NB4 (cell line): ENCODE measurements at regions not wholly inside any gene's neighbourhood (a gene's known extent, or its start where the extent isn't known, plus 50 kb on each side); places are given as distances from the start of the nearest gene placed in this dataset.

ENCODE experiments used
- DNase-seq: peaks from one replicate; pipeline ENCODE4 v3.0.0; 2010; ENCODE audit warnings: low read depth
- H3K4me3 ChIP-seq: one replicate; pipeline ENCODE4 v1.5.1; 2011; ENCODE audit warnings: mild to moderate bottlenecking, low read depth, low read length, moderate library complexity
- MYC ChIP-seq: IDR thresholded peaks from 2 replicates; pipeline ENCODE4 v1.6.1; 2011; ENCODE audit warnings: low read depth, low read length
- POLR2A ChIP-seq: IDR thresholded peaks from 2 replicates; pipeline ENCODE4 v1.6.1; 2011; ENCODE audit warnings: mild to moderate bottlenecking; ENCODE audit not compliant: insufficient read length; ENCODE audit errors: extremely low read depth
- TF ChIP-seq, protein P1 (sequence below): IDR thresholded peaks from 2 replicates; pipeline ENCODE4 v1.6.1; 2011; ENCODE audit warnings: low read depth, low read length
- TF ChIP-seq, protein P2 (sequence below): IDR thresholded peaks from one replicate; pipeline ENCODE4 v1.5.1; 2012; ENCODE audit warnings: low read depth, low read length

DNA sequence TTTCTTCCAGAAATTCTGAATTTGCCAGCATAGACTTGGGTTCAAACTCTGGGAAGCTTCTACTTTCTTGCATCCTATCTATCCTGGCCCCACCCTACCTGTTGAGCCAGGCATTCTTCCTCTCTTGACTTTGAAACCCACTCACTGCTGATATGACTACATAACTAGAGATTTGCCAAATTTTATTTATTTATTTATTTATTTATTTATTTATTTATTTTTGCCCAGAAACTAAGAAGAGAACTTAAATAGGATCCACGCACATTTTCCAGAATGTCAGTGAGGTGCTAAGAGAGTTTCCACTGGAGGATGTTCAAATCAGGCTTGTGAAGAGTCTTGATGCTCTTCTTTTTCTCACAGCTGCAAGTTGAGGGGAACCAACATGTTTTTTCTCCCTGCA is 487.8 kb upstream of the PODXL start:
- H3K4me3 ChIP-seq, result no peak overlapping the region
- no peak for TF ChIP-seq POLR2A
- TF ChIP-seq, protein P1, sequence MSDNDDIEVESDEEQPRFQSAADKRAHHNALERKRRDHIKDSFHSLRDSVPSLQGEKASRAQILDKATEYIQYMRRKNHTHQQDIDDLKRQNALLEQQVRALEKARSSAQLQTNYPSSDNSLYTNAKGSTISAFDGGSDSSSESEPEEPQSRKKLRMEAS, result no peak
- TF ChIP-seq, protein P2, sequence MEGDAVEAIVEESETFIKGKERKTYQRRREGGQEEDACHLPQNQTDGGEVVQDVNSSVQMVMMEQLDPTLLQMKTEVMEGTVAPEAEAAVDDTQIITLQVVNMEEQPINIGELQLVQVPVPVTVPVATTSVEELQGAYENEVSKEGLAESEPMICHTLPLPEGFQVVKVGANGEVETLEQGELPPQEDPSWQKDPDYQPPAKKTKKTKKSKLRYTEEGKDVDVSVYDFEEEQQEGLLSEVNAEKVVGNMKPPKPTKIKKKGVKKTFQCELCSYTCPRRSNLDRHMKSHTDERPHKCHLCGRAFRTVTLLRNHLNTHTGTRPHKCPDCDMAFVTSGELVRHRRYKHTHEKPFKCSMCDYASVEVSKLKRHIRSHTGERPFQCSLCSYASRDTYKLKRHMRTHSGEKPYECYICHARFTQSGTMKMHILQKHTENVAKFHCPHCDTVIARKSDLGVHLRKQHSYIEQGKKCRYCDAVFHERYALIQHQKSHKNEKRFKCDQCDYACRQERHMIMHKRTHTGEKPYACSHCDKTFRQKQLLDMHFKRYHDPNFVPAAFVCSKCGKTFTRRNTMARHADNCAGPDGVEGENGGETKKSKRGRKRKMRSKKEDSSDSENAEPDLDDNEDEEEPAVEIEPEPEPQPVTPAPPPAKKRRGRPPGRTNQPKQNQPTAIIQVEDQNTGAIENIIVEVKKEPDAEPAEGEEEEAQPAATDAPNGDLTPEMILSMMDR, result no peak
- TF ChIP-seq MYC, result no peak
- DNase-seq, result no peak

DNA sequence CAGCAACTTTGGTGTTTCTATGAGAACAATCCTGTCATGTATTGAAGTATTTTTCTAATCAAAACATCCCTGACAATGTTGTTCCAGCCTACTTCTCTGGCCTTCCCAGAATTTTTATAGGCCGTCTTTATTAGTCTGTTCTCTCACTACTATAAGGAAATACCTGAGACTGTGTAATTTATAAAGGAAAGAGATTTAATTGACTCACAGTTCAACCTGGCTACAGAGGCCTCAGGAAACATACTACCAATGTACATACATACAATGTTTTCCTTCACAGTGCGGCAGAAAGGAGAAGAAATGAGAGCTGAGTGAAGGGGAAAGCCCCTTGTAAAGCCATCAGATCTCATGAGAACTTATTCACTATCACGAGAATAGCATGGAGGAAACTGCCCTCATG is 484.7 kb upstream of the PODXL start:
- TF ChIP-seq MYC (no peak), POLR2A (no peak)
- TF ChIP-seq, protein P1, result no peak
- TF ChIP-seq, protein P2, result no peak
- H3K4me3 ChIP-seq, result no peak overlapping the region
- DNase-seq, result no peak

DNA sequence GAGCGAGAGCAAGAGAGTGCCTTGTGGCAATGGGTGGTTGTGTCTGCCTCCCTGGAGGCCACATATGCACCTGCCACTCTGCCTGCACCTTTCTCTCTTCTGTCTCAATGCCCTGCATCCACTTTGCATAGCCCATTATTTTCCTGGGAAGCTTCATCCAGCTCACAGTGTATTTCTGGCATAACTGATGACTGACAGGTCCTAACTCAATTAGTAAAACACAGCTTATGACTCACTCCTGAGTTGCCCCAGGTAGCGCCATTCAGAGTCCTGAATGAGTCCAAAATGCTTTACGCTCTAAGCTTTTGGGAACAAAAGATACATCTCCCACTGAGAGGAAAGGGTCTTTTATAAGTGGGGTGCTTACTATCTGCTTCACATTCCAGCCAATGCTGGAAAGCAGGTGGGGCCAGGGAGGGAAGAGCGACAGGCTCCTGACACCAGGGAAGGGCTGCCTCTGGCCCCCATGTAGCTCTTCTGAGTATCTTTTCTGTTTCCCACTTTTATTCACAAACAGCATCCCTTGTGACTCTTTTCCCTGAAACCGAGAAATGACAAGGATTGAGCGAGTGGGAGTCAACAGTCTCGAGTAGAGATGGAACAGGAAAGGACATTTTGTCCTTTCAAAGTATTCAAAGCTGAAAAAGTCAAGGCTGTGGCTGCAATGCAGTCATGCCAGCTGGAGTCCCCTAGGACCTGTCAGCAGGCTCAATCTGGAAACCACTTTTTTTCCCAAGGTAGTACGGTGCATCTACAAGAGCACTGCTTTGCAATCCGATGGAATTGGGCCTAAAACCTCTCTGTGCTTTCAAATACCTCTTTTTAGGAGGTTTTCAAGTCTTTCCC is 479.3 kb upstream of the PODXL start:
- TF ChIP-seq MYC, result no peak
- no peak for TF ChIP-seq POLR2A
- TF ChIP-seq, protein P2, result no peak
- TF ChIP-seq, protein P1, result no peak
- no peak for DNase-seq
- no peak overlapping the region for H3K4me3 ChIP-seq

DNA sequence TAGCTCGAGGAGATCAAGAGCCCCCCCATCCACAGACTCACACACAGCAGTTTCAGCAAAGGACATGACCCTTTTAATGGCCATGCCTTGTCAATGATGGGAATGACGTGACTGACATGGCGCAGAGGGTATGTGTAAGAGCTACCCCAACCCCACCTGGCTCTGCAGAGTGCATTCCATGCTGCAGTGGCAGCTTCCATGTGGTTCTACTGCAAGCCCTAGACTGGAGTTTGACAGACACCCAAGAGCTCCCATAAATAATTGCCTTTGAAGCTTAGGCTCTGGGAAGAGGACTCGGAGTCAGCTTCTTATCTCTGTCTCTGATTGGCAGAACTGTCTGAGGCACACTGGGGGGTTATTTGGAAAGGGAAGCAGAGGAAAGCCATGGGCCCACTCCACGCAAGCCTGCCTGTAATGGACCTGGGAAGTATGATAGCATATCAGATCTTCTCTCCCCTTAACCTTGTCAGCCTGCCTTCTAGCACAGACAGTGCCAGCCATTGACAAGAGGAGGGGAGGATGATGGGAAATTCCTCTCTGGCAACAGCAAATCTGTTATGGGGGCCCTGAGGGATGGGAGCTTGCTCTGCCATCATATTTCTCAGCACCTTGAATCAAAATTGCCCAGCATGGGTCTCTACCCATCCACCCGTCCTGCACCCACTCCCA is 478.5 kb upstream of the PODXL start:
- no peak for DNase-seq
- TF ChIP-seq, protein P1, result no peak
- TF ChIP-seq, protein P2, result no peak
- TF ChIP-seq POLR2A (no peak), MYC (no peak)
- H3K4me3 ChIP-seq, result no peak overlapping the region

DNA sequence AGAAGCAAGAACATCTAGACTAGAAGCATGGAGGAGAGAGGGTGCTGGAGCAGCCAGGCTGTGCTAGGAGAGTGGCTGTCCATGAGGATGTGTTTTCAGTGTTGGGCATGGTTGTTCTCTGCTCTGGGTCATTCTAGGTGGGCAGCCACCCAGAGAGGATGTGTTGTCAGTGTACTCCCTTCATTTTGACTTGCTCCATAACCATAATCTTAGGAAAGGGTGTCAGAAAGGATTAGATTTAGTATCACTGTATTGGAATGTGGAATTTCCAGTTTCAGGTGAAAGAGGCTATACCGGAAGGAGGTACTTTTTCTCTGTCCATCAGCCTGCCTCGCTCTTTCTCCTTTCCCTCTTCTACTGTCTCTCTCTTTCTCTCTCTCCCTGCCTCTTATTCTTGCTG is 474.5 kb upstream of the PODXL start:
- DNase-seq, result no peak
- TF ChIP-seq POLR2A, result no peak
- TF ChIP-seq, protein P1, result no peak
- TF ChIP-seq MYC, result no peak
- TF ChIP-seq, protein P2, result no peak
- H3K4me3 ChIP-seq, result no peak overlapping the region
